Peyer's patch (tissue), 4 donors: ENCODE measurements at regions not wholly inside any gene's neighbourhood (a gene's known extent, or its start where the extent isn't known, plus 50 kb on each side); places are given as distances from the start of the nearest gene placed in this dataset.

Experiments
- POLR2A ChIP-seq, 2 donors: fragments of 450-650 bp; IDR thresholded peaks; one replicate each; pipeline ENCODE4 v1.5.1; 2017; ENCODE audit warnings: antibody characterized with exemption in 2 of 2, mild to moderate bottlenecking in 2 of 2, moderate library complexity in 2 of 2
- TF ChIP-seq, protein P1 (sequence below), 6 experiments: fragments of 450-650 bp in 4 of 6; fragments of 200-600 bp in 2 of 6; sonication (generic) in 1 of 6; IDR thresholded peaks; one replicate each; pipeline ENCODE4 v1.5.1; 2017 to 2019; ENCODE audit warnings: antibody characterized with exemption in 6 of 6, mild to moderate bottlenecking in 3 of 6, moderate library complexity in 1 of 6

DNA sequence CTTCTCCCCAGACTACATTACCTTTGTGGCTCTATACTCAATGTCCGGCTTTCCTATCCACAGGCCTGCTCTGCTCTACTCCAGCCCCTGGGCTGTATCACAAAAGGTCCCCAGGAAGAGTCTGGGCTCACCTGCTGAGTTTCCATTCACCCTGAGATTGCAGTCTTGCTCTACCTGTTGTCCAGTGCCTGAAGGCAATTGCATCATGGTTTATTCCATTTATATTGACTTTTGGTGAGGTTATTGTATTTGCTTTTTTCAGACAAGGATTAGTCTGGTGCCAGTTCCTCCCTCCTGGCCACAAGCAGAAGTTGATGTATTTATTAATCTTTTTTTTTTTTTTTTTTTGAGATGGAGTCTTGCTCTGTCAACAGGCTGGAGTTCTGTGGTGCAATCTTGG, 273.1 kb downstream of the XPNPEP1 start:
- TF ChIP-seq, protein P1, sequence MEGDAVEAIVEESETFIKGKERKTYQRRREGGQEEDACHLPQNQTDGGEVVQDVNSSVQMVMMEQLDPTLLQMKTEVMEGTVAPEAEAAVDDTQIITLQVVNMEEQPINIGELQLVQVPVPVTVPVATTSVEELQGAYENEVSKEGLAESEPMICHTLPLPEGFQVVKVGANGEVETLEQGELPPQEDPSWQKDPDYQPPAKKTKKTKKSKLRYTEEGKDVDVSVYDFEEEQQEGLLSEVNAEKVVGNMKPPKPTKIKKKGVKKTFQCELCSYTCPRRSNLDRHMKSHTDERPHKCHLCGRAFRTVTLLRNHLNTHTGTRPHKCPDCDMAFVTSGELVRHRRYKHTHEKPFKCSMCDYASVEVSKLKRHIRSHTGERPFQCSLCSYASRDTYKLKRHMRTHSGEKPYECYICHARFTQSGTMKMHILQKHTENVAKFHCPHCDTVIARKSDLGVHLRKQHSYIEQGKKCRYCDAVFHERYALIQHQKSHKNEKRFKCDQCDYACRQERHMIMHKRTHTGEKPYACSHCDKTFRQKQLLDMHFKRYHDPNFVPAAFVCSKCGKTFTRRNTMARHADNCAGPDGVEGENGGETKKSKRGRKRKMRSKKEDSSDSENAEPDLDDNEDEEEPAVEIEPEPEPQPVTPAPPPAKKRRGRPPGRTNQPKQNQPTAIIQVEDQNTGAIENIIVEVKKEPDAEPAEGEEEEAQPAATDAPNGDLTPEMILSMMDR (IDR thresholded peaks at IDR 0.05), result no peak
- no peak for TF ChIP-seq POLR2A (IDR thresholded peaks at IDR 0.05)
